HCEC 1CT (cell line): ENCODE measurements at regions not wholly inside any gene's neighbourhood (a gene's known extent, or its start where the extent isn't known, plus 50 kb on each side); places are given as distances from the start of the nearest gene placed in this dataset.

Source experiments
- DNase-seq: peaks from one replicate; pipeline ENCODE4 v3.0.0-alpha.2; 2017

DNA sequence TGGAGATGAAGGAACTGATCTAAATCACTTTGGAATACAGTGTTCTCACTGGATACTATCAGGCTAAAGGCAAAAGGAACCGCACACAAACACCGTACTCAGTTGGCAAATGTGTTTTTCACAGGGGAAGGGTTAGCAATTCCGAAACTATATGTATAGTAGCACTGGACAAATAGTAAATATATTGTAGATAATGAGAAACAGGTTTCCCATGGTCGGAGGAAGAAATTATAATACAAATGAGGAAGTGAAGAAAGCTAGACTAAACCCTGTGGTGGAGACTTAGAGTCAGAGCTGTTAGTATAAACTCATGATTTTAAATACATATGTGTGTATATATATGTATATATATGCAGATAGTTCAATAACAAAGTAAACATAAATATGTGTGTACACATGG lies 414.1 kb upstream of the SALL1 start:
- DNase-seq = no peak

DNA sequence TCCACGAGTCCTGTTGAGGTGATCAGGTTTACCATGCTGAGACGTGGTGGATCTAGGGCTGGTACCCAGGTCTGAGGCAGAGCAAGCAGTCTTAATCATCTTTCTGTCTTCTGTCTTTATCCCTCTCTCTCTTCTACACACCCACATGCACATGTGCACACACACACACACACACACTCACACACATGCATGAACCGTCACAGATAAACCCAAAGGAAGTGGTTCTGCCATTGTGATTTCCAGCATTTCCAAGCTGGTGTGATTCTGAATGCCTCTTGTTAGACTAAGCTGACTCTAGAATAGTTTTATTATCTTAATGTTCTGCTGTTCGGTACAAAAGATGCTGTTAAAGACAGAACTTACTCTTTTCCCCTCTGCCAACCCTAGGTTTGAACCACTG lies 411.8 kb upstream of the SALL1 start:
- DNase-seq = no peak

DNA sequence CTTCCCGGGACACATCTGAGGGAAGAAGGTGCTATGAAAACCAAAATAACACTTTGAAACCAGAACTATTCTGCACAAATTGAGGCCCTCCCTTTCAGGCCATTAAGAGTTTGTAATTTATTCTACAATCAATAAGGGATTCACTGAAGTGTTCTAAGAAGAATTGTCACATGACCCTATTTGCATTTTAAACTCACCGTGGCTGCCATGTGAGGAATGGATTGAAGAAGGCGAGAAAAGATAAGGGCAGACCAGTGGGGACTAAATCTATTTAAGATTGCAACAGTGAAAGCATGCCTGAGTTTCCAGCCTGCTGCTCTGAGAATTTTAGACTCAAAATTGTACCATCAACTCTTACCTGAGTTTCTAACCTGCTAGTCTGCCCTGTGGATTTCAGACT lies 408.8 kb upstream of the SALL1 start:
- DNase-seq = no peak

DNA sequence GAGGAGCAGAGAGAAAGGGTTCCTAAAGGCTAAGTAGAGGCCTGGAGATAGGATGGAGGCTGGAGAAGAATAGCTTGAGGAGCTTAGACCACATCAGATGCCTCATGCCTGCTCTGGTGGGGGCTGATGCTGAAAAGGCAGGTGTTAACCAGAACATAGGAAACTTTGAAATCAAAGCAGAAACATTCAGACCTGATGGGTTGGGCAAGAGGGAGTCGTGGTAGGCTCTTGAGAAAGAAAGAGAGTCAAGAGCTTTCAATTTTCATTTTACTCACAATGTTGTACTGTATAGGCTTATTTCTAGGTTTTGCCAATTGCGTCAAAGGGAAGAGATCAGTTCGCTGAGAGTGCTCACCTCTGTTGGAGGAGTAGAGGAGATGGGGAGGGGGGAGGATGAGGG lies 406.6 kb upstream of the SALL1 start:
- DNase-seq = no peak

DNA sequence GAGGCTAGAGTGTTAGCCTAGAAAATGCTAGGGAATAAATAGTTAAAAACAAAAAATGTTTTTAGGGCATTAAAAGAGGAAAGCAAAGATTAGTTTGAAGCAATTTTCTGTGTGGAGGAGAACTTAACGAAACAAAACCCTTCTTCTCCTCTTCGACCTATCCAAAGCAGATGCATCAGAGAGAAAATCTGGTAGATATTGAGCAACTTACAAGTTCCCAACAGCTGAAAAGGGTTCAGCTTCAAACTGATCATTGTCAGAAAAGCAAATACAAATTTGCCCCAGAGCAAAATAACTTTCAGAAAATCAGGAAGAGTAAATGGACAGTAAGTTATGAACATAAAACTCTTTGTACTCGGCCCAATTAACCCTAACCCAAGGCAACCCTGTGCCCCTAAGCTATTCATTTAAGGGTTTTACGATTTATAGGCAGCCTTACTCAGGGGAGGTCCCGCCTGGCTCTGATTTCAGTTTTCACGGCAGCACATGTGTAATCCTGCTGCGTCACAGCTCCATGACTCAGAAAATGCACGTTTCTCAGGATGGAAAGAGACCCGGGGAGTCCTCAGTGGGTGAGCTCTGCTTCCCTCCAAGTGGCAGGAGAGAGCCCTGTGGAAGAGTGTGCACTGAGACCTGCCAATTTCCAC lies 405.7 kb upstream of the SALL1 start:
- peak; percentile 81 for DNase-seq

DNA sequence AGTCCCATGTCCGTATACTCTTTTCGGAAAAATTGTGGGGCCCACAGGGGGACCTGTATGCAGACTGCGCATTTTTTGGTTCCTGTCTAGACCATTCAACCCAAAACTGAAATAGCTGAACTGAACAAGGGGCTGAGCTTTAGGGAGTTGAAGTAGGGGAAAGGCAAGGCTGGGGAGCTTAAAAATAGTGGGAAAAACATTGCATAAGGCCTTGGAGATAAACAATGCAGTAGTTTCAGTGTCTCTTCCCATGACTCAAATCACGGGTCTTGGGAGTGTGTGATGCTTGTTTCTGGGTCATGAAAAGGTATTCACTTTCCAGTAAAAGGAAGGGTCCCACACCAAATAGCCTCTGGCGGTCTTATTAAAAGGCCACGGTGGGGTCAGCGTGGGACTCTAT lies 402.8 kb upstream of the SALL1 start:
- no peak for DNase-seq

DNA sequence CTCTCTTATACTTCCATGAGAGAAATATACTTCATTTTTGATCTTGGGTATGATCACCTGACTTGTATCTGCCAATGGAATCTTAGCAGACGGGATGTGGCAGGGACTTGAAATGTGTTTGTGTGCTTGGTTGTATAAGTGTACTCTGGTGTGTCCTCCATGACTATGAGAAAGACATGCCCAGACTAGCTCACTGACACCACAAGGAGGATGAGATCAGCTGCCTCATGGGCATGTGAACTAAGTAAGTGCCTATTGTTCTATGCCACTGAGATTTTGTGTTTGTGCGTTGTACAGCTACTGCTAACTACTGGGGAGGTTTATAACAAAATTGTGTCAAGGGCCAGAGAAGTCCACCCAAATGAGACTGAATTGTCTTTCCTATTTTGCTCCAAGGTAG lies 402.2 kb upstream of the SALL1 start:
- DNase-seq = no peak

DNA sequence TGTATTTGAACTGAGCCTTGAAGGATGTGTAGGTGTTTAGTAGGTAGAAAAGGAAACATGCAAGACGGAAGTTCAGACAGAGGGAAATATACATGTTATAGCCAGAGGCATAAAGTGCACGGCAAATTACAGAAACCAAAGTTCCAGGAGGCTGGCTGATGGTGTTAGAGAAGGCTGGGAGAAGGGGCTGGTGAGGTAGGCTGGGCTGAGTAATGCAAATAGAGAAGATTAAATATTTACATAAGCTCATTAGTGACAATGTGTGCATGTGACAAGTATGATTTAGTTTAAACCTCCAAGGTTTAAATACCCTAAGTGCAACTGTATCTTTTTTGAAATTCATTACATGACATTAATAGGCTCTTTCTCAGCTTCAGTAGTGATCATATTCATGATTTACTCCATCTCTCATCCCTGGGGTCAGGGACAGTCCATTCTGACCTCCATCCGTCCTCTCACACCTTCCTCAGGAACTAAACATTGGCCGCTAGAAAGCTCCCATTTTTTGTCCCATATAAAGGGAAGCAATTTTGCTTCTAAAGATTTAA lies 399.8 kb upstream of the SALL1 start:
- DNase-seq = no peak

DNA sequence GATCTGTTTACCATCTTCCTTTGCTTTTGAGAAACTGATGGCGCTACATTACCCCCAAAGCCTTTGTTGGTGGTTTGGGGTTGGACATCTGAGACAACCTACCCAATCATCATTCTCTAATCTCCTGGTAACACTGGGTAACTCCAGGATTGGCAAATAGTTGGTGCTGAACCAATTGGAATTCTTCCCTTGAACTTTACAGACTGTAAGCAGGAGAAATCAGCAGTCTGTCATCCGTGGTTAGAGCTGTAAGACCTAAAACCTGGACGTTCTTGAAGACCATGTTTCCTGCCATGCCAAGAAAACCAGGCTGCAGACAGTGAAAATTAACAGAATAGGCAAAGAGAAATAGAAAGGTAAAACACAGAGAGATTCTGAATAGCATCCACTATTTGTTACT lies 398.8 kb upstream of the SALL1 start:
- DNase-seq = no peak

DNA sequence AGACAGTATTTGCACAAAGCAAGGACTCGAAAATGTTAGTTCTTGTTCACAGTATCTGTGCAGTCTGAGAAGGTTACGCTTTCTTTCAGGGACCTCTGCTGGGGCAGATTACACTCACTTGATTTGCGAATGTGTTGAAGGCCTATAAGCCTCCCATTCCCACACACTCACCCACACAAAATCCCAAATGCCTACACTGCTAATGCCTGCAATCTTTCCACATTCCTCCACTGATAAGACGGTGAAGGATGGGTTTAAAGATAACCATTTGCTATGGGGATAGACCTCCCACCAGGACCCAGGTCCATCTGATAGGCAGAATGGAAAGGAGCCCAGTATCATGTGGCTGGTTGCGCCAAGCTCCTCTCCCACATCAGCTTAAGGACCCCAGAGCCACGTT lies 394.9 kb upstream of the SALL1 start:
- no peak for DNase-seq

DNA sequence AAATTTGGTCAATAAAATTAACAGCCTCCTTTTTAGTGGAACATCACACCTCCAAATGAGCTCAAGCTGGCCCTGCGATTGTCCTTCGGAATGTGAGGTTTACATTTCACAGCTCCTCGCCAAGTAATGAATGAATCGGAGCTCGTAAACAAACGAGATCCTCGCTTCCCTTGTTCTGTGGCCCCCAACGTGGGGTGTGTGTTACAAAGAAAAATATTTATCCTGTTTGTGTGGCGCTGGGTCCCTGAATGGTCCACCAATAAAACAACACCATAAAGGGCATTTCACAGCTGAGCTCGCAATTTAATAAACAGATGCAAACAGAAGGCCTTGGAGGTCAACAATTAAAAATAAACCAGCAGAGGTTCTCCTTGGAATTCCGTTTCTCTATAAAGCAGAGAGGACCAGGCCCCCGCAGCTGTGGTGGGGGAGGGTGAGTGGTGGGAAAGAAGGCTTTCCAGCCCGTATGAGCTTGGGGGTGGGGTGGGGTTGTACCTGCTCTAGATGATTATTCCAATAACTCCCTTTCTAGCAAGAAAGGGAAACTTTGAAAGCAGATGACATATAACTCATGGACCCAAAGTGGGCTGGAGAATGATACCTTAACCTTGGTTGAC lies 393.9 kb upstream of the SALL1 start:
- no peak for DNase-seq

DNA sequence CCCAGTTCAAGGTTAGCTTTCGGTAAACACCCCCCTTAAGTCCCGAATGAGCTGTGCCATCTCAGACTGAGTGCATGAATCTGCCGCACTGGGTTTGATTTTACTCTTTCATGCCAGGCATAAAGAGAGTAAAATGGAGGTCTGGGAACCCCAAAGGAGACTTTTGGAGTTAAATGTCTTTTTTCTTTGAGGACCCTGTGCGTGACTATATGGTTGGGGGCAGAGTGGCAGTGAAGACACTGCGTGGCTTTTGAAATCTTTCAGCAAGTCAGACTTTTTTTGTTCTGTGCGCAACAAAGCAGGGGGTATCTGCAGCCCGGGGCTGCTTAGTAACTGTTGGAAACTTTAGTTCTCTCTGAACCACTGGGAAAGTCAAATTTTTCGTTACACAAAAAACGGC lies 392.9 kb upstream of the SALL1 start:
- no peak for DNase-seq

DNA sequence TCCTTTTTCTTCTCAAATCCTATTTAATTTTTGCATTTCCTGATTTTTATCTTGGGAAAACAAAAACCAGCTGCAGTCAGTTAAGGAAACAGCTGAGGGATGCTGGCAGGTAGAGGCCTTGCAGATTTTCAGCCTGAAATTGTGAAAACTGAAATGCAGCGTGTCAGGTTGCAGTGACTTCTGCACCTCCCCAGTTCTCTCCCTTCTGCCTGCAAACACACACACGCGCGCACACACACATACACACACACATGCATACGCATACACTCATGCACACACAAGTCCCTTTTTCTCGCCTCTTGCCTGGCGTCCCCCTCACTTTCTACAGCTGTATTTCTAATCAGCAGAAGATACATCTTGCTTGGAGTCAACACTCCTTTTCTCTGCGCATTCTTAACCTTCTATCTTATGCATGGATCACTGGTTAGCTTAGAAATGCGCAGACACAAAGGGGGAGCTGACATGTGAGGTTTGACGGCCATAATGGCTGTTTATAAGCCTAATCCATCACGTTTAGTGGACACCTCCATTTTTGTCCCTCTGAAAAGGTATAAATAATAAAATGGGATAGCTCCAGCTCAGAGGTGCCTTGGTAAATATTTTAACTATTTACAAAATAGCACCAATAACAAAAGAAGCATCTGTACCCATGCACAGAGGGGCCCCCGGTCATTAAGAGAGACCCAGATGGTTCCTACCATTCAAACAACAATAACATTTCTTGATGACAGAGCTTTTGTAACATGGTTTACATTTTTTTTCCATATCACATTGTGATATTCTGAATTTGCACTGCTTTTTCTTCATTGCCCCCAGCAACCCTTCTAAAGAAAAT lies 392.1 kb upstream of the SALL1 start:
- DNase-seq = no peak

DNA sequence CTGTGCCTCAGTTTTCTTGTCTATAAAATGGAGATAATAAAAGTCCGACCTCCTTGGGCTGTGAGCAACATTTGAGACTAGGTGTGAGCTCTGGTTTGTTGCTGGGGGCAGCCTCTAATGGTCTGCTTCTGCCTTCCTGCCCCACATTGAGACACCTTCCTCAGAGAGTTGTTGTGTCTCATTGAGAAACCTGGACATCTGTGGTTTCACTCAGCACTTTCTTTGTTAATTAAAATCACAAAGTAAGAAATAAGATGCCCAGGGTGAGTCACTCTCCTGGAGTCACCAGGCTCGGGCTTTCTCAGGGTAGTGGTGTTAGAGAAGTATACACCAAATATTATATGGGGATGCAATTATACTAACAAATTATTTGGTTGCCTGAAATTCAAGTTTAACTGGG lies 389.2 kb upstream of the SALL1 start:
- peak; percentile 27 for DNase-seq

DNA sequence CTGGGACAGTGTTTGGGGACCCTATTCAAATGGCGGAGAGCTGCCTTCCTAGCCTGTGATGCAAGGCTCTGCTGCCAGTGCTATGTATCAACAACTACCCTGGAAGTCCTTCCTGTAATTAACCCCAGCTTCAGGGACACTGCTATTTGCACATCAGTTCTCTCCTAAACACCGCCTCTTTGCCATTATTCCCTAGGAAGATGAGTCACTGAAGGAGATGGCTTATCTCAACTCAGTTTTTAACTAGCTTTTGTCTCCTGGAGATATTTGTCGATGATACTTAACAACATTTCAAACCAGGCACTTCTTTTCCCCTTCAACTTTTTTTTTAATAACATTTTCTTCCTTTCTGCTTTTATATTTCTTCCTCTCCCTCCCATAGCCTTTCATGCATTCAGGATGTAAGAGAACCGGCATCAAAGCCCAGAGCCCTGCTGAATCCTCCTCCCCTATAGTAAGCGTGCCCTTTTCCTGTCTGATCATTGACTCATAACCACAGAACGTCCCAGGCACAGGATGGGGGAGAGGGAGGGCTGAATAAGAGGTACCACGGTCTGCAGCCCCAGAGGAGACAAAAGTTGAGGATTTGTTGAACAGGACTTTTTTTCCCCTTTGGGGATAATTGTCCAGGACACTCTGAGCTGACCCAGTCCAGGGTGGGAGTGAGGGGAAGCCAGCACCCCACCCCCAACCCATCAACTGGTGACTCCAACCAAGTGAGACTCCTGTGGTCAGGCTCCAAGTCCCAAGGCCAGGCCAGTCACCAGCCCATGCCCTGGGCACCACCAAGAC lies 387.8 kb upstream of the SALL1 start:
- peak; percentile 95 for DNase-seq

DNA sequence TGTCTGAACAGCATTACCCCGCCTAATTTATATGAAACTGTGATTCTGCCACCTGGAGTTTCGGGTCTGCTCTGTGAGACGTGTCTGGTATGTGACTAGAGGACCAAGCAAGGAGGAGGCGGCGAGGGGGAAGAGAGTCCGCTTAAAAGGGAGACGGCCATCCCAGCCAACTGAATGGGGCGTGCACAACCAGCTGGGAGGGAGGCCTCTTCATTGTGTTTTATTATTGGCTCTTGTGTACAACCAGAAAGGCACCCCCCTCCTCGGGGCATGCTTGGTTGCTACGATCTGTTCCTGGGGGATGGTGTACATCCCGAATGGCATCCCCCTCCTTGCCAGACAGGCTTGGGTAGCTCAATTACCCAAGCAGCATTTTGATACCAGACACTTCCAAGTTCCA lies 384.5 kb upstream of the SALL1 start:
- no peak for DNase-seq

DNA sequence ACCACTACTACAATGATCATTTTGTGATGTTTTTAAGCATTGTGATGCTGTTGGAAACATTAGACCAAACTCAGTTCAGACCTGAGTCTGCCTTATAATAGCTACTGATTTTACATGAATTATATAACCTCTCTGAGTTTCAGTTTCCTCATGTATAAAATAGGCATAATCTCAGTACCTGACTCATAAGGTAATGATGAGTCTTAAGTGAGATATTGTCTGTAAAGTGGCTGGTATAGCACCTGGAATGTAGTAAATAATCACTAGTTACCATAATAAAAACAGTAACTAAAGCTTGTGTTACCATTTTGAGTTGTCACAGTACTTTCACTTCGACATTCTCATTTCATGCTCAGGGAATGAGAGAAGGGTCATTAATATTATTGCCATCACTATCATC lies 381.5 kb upstream of the SALL1 start:
- DNase-seq = no peak

DNA sequence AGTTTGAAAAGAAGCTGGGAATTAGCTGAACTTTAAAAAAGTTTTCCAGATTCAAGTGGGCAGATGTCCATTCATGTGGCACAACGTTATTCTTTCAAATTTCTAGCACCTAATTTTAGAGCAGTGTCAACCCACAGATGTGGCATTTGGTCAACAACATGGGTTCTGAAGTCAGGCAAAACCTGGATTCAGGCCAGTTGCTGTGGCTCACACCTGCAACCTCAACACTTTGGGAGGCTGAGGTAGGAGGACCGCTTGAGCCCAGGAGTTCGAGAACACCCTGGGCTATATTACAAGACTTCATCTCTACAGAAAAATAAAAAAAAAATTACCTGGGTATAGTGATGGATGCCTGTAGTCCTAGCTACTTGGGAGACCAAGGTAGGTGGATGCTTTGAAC lies 380.2 kb upstream of the SALL1 start:
- DNase-seq = no peak

DNA sequence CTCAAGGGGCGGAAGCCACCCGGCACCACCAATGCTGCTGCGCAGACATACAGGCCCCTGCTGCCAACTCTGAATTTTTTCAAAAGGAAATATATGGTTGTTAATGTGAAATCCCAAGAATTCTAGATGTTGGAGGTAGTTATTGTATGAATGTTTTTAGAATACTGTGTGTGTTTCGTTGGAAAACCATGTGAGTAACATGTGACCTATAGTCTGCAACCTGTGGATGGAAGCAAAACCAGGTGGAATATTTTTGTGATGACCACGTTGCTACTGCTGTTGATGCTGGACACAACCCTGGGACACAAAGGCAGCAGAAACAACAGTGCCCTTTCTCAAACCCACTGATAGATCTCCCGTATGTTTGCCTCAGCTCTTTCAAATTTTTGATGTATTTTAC lies 376.3 kb upstream of the SALL1 start:
- DNase-seq = no peak

DNA sequence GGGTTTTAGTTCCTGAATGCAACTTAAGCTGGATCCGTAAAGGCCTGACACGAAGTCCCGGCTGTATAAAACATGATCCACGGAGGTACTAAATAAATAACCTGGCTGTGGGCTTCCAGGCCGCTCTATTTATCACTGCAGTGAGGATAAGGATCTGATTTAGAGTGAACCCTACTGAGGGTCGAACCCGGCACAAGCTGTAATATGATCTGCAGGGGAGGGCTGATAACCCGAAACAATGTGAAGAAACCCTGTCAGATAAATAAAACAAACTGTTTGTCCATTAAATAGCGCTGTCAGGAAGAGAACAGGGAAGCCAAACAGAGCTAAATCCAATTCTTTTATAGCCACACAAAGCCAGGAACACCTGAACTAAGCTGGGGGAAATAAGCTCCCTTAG lies 375.6 kb upstream of the SALL1 start:
- no peak for DNase-seq

DNA sequence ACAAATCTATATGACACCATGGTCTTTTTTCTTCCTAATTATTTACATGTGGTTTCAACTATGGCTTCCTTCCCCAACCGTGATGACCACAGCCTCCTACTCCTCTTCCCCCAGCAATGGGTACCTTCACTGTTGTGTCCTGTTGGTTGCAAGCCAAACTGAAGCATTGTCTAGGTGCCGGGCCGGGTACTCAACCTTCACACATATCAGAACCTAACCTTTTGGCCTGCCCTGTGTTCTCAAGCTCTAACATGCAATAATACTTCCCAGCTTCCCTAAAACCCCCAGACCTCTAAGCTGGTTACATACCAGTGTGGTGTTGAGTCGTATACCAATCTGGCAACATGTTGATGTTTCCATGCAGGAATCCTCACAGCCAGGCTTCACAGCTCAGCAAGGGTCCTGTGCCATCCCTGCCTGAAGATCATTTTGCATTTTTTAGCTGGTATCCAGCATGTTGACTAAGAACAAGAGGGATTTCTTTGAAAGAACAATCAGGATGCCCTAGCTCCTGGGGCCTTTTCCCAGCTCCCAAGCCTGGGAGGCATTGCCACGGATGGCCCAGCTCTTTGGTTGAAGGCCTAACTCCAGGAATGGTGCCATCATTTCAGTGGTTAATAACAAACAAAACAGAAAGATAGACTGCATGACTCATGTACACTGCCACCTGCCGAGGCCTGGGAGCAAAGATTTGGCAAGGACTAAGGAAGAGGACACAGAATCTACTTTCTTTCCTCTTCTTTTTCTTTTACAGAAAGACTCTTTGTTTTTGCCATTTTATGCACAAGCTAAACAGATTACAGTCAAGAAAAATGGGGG lies 373.7 kb upstream of the SALL1 start:
- peak; percentile 37 for DNase-seq

DNA sequence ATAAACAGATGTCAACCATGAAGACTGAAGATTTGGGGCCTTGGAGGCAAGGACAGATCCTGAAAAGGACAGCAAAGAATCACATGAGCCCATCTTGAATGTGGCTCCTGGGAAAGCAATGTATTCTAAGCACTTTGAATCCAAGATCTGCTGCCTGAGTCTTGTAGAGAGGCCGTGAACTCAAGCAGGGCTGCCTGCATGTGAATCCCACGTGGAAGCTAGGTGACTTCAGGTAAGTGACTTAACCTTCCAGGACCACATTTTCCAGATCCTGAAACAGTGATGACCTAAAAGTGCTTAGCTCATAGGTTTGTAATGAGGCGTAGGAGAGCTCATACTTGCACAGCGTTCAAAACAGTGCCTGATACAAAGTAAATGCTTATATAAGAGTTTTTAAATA lies 373.0 kb upstream of the SALL1 start:
- no peak for DNase-seq
